ENCODE measurements at regions not wholly inside any gene's neighbourhood (a gene's known extent, or its start where the extent isn't known, plus 50 kb on each side); places are given as distances from the start of the nearest gene placed in this dataset.

DNA sequence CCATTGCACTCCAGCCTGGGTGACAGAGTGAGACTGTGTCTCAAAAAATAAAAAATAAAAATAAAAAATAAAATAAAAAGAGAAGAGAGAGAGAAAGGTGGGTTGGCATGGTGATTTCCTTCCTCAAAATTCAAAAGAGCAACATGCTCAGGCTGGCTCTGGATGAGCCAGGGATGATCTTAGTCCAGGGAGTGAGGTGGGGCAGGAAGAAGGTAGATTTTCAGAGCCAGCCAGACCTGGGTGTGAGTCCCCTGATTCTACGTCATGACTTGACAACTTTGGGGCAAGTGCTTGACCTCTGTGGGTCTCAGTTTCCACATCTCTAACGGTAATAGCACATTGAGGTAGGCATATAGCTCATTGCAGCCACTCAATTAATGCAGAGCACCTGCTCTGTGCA, 109.4 kb upstream of the CTBP2 start:
- Mint-ChIP-seq H3K4me1 (ENCODE audit: low read depth) (no peaks in the 10 kb centered on the region), H3K27ac (ENCODE audit: unreplicated experiment) (no peak overlapping the region), H3K27me3 (ENCODE audit: low read depth) (peaks cover 12% of the 10 kb centered on the region), H3K4me3 (ENCODE audit: unreplicated experiment) (no peak overlapping the region), H3K36me3 (ENCODE audit: low read depth) (no peaks in the 10 kb centered on the region), H3K9me3 (ENCODE audit: low read depth) (peaks cover 3% of the 10 kb centered on the region)
- TF ChIP-seq, protein P1, sequence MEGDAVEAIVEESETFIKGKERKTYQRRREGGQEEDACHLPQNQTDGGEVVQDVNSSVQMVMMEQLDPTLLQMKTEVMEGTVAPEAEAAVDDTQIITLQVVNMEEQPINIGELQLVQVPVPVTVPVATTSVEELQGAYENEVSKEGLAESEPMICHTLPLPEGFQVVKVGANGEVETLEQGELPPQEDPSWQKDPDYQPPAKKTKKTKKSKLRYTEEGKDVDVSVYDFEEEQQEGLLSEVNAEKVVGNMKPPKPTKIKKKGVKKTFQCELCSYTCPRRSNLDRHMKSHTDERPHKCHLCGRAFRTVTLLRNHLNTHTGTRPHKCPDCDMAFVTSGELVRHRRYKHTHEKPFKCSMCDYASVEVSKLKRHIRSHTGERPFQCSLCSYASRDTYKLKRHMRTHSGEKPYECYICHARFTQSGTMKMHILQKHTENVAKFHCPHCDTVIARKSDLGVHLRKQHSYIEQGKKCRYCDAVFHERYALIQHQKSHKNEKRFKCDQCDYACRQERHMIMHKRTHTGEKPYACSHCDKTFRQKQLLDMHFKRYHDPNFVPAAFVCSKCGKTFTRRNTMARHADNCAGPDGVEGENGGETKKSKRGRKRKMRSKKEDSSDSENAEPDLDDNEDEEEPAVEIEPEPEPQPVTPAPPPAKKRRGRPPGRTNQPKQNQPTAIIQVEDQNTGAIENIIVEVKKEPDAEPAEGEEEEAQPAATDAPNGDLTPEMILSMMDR (IDR thresholded peaks at IDR 0.05), result no peak
- no peak for DNase-seq (ENCODE audit: low spot score)

- no peak overlapping the region for H3K4me3 Mint-ChIP-seq (ENCODE audit: unreplicated experiment)
- peaks cover 9% of the 10 kb centered on the region for H3K27me3 Mint-ChIP-seq (ENCODE audit: low read depth)
- H3K9me3 Mint-ChIP-seq (ENCODE audit: low read depth), result peaks cover 3% of the 10 kb centered on the region
- no peaks in the 10 kb centered on the region for H3K4me1 Mint-ChIP-seq (ENCODE audit: low read depth)
- H3K36me3 Mint-ChIP-seq (ENCODE audit: low read depth), result no peaks in the 10 kb centered on the region
- TF ChIP-seq, protein P1 (IDR thresholded peaks at IDR 0.05), result no peak
- DNase-seq (ENCODE audit: low spot score), result no peak
- no peak overlapping the region for H3K27ac Mint-ChIP-seq (ENCODE audit: unreplicated experiment)
These were observed 106.6 kb upstream of the CTBP2 start for GRCh38 chr10:125266966-125267365.

DNA sequence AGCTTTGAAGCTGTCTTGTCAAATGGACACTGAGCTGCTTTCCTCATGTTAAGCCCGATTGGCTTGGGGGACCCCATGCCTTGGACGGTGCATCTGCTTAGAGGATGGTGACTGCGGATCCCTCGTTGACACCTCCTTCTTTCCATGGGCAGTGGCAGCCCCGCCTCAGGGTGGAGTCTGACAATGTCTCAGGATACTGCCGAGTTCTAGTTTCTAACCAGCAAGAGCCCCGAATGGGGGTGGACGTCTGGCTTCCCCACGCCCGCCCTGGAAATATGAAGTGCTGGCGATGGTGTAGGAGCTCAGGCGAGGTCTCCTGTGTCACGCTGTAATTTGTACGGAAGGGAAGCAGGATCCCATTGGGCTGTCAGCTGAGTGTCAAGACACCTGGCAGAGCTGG, 106.2 kb upstream of the CTBP2 start:
- DNase-seq (ENCODE audit: low spot score), result no peak
- TF ChIP-seq, protein P1 (IDR thresholded peaks at IDR 0.05), result no peak
- Mint-ChIP-seq H3K4me3 (ENCODE audit: unreplicated experiment) (no peak overlapping the region), H3K36me3 (ENCODE audit: low read depth) (no peaks in the 10 kb centered on the region), H3K27ac (ENCODE audit: unreplicated experiment) (no peak overlapping the region), H3K27me3 (ENCODE audit: low read depth) (peaks cover 9% of the 10 kb centered on the region), H3K9me3 (ENCODE audit: low read depth) (peaks cover 3% of the 10 kb centered on the region), H3K4me1 (ENCODE audit: low read depth) (no peaks in the 10 kb centered on the region)

GRCh38 chr10:125265579-125265955, 105.2 kb upstream of the CTBP2 start:
- Mint-ChIP-seq H3K9me3 (ENCODE audit: low read depth) (peaks cover 3% of the 10 kb centered on the region), H3K27ac (ENCODE audit: unreplicated experiment) (no peak overlapping the region), H3K4me1 (ENCODE audit: low read depth) (no peaks in the 10 kb centered on the region), H3K27me3 (ENCODE audit: low read depth) (peaks cover 9% of the 10 kb centered on the region), H3K36me3 (ENCODE audit: low read depth) (no peaks in the 10 kb centered on the region), H3K4me3 (ENCODE audit: unreplicated experiment) (no peak overlapping the region)
- TF ChIP-seq, protein P1 (IDR thresholded peaks at IDR 0.05), result no peak
- no peak for DNase-seq (ENCODE audit: low spot score)

GRCh38 chr10:125264757-125265578, 104.6 kb upstream of the CTBP2 start:
- no peaks in the 10 kb centered on the region for H3K36me3 Mint-ChIP-seq (ENCODE audit: low read depth)
- no peak overlapping the region for H3K27ac Mint-ChIP-seq (ENCODE audit: unreplicated experiment)
- H3K27me3 Mint-ChIP-seq (ENCODE audit: low read depth), result peaks cover 4% of the 10 kb centered on the region
- no peak overlapping the region for H3K4me3 Mint-ChIP-seq (ENCODE audit: unreplicated experiment)
- no peak for DNase-seq (ENCODE audit: low spot score)
- TF ChIP-seq, protein P1 (IDR thresholded peaks at IDR 0.05), result no peak
- H3K4me1 Mint-ChIP-seq (ENCODE audit: low read depth), result no peaks in the 10 kb centered on the region
- peaks cover 3% of the 10 kb centered on the region for H3K9me3 Mint-ChIP-seq (ENCODE audit: low read depth)
